Stimulated activated CD4-positive, alpha-beta T cell treated with anti-CD3 and anti-CD28 coated beads, Interleukin-2, amount 100 ng/mL, for 4 hours (primary cell): ENCODE measurements at regions not wholly inside any gene's neighbourhood (a gene's known extent, or its start where the extent isn't known, plus 50 kb on each side); places are given as distances from the start of the nearest gene placed in this dataset.
"Not testable (repeated sequence)": the region's sequence is repeated elsewhere in the genome, so short reads cannot be mapped to it uniquely, and the experiment has no call there.

Source experiments
- DNase-seq: peaks from one replicate; pipeline ENCODE4 v3.0.0-alpha.2; 2020; ENCODE audit warnings: low read depth

DNA sequence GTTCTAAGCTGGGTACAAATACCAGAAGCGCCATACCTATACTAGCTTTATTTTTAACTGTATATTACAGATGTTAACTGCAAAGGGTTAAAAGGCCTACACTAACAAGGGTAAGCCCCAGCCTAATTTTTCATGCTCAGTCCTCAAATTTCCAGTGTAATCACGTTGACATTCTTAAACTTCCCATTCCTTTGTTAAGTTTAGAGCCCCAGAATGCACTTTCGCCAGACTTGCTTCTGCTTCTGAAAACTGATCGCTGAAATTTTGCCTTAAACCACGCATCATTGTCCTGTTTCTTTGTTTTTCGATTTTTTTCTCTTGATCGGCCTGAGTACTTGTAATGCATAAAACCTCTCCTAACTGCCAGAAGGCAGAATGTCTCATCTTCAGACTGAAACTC is 2141.9 kb upstream of the AGA start:
- DNase-seq: no peak

DNA sequence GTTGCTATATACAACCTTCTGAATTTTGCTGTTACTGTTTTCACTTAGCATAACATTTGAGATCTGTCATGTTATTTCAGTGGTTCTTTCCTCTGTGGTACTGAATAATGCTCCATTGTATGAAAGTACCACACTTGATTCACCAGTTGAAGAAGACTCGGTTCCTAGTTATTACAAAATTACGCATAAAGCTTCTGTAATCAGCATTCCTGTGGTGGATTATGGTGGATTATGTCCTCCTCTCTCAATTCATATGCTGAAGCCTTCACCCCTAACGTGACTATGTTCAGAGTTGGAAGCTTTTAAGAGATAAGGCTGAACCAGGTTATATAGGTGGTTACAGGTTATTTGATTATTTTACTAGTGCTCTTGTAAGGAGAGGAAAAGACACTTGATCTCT is 2143.5 kb upstream of the AGA start:
- DNase-seq: no peak

DNA sequence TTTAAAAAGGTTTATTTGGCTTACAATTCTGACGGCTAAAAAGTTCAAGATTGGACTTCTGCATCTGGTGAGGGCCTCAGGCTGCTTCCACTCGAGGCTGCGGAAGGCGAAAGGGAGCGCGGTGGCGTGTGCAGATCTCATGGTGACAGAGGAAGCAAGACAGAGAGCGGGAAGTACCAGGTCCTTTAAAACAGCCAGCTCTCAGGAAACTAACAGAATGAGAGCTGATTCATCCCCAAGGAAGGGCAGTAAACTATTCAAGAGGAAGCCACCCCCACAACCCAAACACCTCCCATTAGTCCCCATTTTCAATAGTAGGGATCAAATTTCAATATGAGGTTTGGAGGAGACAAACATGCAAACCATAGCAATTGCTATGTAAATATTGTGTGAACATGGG is 2144.2 kb upstream of the AGA start:
- no peak for DNase-seq

DNA sequence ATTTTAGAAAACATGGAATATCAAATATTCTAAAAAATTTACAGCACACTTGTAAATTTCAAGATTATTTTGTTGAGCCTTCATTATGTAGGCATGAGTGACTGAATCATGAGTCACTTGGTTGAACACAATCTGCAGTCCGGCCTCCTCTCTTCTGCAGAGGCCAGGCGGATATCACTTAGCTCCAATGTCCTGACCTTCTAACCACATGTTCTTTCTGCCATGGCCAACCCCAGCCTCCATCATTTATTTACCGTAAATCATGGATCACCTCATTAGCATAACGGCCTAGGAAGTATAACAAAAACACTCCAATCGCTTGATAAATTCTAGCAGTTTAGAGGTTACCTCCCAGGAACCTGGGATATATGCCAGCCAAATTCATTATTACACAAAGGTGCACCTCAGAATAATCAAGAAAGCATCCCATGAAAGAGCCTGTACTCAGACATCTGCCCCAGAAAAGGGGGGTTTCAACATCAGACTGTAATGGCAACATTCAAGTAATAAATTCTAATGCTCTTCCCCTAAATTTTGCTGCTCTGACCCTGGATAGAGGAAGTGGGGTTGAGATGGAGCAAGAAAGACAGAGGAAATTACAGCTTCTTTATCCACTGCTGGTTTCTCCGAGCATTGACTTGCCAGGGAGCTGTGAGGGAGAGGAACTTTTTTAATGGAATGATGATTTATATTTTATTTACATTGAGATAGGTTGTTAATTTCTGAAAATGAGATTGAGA is 2153.6 kb upstream of the AGA start:
- DNase-seq: no peak

DNA sequence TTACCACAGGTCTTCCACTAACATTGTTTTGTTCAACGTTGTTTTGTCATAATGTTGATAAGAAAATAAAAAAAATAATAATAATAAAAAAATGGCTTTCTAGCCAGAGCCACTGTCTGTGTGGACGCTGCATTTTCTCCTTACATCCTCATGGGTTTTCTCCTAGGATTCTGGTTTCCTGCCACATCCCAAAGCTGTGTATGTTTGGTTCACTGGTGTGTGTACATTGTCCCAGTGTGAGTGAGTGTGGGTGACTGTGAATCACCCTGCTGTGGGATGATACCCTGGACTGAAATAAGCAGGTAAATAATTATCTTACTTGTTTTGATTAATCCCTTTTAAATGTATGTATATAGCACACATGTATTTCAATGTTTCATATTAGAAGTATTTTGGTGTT is 2154.4 kb upstream of the AGA start:
- no peak for DNase-seq

DNA sequence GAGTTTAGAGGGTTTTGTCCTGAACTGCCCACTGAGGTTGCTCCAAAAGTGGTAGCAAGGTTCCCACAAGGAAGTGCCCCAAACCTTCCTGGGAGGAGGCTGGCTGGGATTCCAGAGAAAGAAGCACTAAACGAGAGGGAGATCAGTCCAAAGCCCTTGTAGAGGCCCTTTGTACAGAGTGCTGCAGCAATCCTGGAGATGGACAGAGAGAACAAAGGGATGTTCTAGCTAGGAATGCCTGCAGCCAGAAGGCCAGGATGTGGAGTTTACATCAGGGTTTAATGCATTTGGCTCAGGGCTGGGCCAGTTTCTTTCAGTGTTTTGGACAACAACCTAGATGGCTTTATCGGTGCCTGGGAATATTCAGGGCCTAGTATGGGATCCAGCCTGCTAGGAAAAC is 2155.1 kb upstream of the AGA start:
- no peak for DNase-seq

DNA sequence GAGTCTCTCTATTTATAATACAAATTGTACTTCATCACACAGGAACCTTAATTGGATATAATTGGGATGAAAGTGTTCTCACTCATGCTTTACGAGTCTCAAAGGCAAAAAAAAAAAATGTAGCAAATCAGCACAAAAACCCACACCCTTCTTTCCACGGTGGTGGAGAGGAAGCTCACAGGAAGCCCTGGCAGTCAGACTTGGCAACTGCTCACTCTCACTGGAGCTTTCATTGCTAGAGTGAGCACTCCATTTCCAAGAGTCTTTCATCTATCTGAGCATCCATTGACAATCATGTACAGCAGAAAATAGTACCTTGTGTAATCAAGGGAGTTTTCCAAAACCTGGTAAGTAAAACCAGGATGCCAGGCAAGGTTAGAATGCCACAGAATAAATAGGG is 2159.4 kb upstream of the AGA start:
- no peak for DNase-seq

DNA sequence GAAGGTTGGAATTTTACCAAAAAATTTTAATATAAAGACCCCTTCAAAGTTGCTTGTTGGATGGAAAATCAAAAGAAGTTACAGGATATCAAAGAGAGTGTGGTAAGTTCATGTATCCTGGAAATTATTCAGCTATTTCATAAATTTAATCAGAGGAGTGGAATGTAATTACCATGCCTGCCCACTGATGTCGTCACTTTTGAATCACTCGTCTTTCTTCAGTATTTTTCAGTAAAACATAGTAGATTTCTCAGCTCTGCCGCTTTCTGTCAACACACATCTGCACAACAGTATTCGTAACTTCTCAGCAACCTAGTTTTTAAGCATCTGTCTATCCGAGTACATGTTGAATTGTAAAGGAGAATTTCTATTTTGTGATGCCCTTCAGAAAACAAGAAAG is 2163.0 kb upstream of the AGA start:
- DNase-seq: no peak

DNA sequence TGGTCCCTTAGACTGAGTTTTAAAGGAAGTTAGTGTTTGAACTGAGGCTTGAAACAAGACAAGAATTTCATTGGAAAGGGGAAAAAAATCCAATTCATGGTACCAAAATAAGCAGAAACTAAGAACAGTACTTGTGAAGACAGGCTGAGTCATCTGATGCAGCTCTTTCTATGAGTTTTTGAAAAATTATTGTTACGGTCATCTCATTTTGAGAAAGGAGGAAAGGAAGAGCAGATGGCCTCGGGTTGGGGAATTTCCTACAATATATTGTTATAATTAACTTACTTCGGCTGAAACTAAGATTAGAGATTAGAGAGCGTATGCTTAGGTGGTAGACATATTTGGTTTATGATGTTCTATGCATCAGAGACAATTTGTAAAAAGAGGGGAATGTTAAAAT is 2164.8 kb upstream of the AGA start:
- no peak for DNase-seq

DNA sequence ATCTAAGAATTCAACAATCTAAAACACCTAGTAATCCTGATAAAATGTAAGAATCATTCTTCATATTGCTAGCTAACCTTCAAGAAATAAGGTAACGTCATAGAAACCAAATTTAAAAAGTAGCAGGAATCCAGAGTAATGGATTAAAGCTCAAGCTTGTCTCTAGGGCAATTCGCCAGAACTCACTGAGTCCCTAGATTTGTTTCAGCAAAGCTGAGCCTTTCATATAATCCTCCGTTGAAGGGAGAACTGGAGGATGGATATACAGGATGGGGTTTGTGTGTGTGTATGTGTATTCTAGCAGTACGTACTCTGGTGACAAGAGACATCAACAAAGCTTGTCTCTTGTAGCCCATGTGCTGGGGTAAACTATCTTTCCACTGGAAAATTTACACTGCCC is 2173.5 kb upstream of the AGA start:
- DNase-seq: no peak

DNA sequence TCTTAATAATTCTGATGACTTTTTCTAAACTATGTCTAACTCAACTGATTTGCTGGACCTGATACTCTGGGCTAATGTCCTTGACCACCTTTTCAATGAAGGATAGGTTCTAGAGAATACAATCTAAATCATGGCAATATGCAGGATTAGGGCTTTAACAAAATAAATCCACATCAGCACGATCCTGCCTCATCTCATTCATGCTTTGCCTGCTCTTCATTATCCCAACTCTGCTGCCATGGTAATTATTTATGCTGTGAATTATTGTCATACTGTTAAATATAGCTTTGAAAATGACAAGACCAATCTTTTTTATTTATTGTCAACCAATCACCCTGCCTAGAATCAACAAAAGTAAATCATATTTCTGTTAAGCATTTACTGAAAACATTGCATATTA is 2176.7 kb upstream of the AGA start:
- no peak for DNase-seq

DNA sequence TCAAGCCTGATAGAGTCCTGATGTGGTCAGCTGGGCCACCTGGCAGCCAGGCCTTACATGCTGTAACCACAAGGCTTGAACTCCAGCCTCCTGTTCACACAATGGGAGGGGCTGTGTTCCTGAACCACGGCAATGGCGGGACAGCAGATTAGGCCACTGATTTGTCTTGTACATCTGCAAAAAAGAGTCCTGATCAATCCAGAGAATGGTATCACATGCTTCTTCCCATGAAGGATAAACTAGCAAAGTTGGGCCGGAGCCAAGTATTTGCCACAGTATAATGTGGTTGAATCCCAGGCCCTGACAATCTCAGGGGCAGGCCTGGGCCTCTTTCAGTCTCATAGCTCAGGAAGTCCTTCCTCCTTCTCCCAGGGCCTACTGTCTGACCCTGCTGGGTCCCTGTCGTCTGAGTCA is 2182.5 kb upstream of the AGA start:
- no peak for DNase-seq

DNA sequence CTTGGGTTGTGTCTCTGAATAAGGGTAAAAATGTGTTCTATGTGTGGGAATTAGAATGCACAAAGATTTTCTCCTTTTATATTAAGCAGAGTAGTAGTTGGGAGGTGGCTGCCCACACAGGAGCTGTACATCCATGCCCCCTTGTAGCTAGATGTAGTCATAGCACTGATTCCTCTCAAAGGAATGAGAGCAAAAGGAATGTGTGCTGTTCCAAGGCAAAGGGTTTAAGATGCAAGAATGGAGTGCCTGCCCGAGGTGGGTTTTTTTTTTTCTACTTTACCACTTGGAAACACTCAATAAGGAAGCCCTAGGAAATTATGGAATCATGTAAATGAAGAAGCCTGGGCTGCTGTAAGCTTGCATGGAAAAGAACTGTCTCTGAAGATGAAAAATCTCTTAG is 2183.2 kb upstream of the AGA start:
- no peak for DNase-seq

DNA sequence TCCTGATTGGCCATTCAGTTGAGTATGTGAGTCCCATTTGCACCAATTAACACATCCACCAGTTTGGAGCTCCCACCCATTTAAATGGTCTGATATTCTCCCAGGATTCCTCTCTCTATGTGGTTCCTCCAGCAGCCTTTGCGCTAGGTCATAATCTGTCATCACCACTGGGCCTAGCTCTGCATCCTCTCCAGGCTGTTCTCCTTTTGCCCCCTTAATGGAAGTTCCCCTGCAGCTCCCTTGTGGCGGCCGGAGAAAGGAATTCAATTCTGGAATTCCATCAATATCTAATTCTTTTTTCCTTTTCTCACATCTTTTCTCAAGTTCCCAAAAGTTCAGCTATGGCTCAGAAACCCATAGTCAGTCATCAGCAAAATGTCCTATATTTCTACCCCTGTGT is 2184.4 kb upstream of the AGA start:
- DNase-seq: no peak

DNA sequence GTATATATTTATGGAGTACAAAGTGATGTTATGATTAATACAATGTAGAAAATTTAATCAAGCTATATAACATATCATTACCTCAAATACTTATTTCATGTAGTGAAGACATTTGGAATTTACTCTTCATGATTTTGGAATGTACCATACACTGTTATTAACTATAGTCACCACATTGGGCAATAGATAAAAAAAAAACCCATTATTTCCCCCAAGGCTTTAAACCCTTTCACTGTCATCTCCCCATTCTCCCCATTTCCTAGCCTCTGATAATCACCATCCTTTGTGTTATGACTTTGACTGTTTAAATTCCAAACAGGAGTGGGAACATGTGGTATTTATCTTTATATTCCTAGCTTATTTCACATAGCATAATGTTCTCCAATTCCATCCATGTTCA is 2189.1 kb upstream of the AGA start:
- no peak for DNase-seq

DNA sequence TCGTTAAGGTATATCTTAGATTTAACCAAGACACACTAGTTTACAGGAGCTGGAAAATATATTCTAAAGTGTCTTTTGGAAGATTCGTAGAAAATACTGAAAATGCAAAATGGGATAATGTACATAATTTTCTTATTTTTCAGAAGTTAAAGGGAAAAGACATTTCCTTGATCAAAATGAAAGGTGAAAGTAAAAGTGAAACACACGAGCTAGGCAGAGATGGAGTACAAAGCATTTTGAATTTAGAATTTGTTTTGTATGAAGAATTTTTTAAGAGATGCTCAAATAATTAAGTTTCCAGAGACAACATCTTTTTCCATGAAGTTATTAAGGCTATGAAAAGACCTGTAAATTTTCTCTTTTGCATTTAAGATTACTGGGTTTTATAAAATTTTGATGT is 2192.6 kb upstream of the AGA start:
- DNase-seq: no peak

DNA sequence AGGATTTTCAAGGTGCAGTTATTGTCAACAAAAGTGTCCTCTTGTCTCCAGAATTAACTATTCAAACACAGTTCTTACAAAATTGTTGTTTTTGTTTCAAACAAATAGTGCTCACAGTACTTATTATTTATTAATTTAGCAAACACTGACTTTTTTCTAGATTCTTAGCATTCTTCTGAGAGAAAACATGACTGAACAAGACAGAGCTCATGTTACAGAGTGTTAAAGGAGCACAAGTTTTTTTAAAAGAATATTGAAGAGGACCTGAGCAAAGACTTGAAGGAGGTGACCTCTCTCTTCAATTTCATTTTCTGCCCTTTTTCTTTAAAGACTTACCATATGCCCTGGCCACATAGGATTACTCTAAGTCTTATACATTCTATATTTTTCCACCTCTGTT is 2220.3 kb upstream of the AGA start:
- no peak for DNase-seq

DNA sequence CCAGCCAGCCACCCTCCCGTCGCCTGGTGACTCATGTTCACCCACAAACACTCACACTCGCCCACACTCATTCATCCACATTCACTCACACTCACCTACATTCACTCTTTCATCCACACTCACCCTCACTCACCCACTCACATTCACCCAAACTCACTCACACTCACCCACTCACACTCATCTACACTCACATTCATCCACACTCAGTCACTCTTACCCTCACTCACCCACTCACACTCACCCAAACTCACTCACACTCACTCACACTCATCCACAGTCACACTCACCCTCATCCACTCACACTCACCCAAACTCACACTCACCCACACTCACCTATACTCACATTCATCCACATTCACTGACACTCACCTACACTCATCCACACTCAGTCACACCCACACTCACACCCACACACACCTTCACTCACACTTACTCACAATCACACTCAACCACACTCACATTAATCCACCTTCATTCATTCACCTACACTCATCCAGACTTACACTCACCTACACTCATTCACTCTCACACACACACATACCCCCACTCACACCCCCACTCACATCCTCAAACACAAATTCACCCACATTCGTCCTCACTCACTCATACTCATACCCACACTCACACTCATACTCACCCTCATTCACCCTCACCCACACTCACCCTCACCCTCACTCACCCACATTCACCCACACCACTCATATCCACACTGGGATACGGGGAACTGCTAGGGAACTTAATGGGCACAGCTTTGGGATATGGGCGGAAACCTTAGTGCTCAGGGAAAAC is 2221.6 kb upstream of the AGA start:
- no peak for DNase-seq

DNA sequence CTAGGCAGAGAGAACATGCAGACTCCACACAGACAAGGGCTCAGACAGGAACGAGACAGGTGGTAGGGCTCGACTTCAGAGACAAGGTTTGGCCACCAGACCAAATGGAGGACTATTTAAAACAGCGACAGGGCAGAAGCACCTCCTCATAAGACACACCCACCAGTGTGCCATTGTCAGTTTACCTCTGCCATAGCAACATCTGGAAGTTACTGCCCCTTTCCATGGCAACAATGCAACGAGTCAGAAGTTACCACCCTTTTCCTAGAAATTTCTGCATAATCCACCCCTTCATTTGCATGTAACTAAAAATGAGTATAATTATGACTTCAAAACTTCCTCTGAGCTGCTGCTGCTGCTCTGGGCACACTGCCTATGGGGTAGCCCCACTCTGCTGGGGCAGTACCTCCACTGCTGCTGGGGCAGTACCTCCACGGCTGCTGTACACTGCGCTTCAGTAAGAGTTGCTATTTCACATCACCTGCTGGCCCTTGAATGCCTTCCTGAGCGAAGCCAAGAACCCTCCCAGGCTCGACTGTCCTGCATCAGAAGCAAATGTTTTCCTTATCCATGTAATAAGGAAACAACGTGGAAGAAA is 2222.3 kb upstream of the AGA start:
- no peak for DNase-seq

DNA sequence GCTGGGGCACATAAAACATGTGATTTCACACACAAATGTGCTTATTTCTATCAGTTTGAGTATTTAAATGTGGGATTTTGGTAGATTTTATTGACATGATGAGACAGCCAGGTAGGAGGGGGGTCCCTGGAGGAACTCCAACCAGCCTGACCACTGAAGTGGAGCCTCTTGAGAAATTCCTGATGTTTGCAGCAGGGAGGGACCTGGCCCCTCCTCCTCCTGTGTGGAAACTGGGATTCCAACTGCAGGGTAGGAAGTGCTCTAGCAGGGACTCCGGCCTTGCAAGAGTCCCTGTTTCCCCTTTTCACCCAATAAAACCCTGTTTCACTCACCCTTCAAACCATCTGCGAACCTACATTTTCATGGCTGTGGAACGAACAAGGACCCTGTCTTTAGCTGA is 2224.0 kb upstream of the AGA start:
- DNase-seq: no peak

DNA sequence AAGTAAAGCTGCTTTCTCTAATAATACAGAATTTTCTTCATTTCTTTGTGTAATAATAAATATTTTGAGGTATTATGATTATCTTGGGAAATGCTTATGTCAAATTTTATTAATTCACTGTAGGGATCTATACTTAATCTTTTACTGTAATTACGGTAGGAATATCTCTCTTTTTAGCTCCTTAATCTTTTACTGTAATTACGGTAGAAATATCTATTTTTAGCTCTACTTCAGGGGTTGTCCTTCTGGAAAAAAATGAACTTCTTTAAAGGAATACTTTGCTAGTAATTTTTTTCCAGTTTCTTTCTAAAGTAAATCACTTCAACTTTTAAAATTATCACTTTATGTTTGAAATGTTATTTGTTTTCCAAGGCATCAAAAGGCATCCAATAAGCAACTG is 2229.4 kb upstream of the AGA start:
- no peak for DNase-seq

DNA sequence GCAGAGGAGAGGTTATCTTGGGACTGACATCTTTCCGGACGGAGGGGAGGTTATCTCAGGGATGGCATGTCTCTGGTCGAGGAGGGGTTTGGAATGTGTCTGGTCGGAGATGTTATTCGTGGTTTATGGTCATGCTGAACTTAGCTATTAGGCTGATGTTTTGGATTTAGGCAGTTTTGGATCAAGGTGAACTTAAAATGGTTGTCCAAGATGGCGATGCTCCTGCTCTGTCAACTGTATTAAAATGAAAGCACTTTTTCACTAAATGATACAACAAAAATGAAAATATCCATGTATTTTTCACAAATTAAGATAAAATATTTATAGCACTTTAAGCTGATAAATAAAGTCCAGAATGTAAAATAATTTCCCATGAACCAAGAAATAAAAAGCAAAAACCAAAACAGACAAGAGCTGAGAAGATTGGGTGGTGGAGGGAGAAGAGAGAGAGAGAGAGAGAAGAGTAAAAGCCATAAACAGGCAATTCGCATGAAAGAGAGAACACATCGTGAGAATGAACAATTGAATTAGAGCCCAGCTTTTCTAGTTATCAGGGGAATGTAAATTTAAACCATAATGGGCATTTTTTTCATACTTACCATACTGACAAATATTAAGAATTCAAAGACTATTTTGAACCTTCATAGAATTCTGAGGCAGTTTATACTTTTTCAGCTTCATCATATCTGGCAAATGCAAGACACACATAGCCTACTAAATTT is 2236.0 kb upstream of the AGA start:
- DNase-seq: no peak

DNA sequence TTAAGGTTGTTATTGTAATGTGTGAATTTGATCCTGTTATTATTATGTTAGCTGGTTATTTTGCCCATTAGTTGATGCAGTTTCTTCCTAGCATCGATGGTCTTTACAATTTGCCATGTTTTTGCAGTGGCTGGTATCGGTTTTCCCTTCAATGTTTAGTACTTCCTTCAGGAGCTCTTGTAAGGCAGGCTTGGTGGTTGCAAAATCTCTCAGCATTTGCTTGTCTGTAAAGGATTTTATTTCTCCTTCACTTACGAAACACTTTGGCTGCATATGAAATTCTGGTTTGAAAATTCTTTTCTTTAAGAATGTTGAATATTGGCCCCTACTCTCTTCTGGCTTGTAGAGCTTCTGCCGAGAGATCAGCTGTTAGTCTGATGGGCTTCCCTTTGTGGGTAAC is 2241.4 kb upstream of the AGA start:
- DNase-seq: not testable (repeated sequence)
